ENCODE measurements at regions not wholly inside any gene's neighbourhood (a gene's known extent, or its start where the extent isn't known, plus 50 kb on each side); places are given as distances from the start of the nearest gene placed in this dataset.

- H3K4me2 ChIP-seq, result no peak overlapping the region
- ChIA-PET POLR2A (ENCODE audit: unreplicated experiment) (no interaction called here), CTCF (no interaction called here)
- no peaks in the 10 kb centered on the region for H3K36me3 ChIP-seq (ENCODE audit: low read depth)
- no peaks in the 10 kb centered on the region for H4K20me1 ChIP-seq (ENCODE audit: insufficient read depth)
- no peaks in the 10 kb centered on the region for H3K79me2 ChIP-seq (ENCODE audit: low read depth)
- no peak overlapping the region for H3K27ac ChIP-seq
- H3K4me3 ChIP-seq, result no peak overlapping the region
- intact Hi-C loops (cut with micrococcal nuclease; ENCODE audit: unreplicated experiment), result no loop called here
- no peaks in the 10 kb centered on the region for H3K9me2 ChIP-seq (ENCODE audit: insufficient read depth)
- no peak for DNase-seq
- no TSS peak for BruUV-seq (replicated peaks)
- no peak overlapping the region for H2AFZ ChIP-seq
- H3F3A ChIP-seq (ENCODE audit: insufficient read depth, low read depth), result peaks cover 2% of the 10 kb centered on the region; the same call in 1 of the 2 replicates
- TF ChIP-seq EZH2 (IDR thresholded peaks at IDR 0.05; ENCODE audit: low read depth), result no peak
- TF ChIP-seq, protein P1, sequence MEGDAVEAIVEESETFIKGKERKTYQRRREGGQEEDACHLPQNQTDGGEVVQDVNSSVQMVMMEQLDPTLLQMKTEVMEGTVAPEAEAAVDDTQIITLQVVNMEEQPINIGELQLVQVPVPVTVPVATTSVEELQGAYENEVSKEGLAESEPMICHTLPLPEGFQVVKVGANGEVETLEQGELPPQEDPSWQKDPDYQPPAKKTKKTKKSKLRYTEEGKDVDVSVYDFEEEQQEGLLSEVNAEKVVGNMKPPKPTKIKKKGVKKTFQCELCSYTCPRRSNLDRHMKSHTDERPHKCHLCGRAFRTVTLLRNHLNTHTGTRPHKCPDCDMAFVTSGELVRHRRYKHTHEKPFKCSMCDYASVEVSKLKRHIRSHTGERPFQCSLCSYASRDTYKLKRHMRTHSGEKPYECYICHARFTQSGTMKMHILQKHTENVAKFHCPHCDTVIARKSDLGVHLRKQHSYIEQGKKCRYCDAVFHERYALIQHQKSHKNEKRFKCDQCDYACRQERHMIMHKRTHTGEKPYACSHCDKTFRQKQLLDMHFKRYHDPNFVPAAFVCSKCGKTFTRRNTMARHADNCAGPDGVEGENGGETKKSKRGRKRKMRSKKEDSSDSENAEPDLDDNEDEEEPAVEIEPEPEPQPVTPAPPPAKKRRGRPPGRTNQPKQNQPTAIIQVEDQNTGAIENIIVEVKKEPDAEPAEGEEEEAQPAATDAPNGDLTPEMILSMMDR (conservative IDR thresholded peaks at IDR 0.05), result no peak
- H3K27me3 ChIP-seq (ENCODE audit: insufficient read depth, low read depth), result no peaks in the 10 kb centered on the region
- no peaks in the 10 kb centered on the region for H3K9me3 ChIP-seq (ENCODE audit: insufficient read depth, low read depth)
- peaks cover 6% of the 10 kb centered on the region for H3K4me1 ChIP-seq (replicated peaks; ENCODE audit: insufficient read depth)
Measured at GRCh38 chr7:26609532-26609931, 254.9 kb downstream of the SKAP2 start.

DNA sequence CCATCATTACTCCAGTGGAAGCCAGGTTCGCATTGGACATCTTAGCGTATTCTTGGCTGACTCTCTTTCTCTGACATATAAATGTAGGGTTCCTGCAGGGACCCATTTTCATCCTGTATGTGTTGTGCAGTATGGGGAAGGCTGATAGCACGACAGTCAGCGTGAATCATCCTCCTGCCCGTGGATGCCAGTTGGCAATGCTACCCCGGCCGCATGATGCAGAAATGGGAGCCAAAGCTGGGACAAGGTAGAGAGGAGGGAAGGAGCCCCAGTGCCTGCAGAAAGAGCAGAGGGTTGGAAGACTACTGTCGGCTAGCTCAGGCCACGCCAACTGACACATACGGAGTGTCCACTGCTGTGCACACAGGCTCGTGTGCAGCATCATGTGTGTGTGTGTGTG is 251.6 kb downstream of the SKAP2 start:
- intact Hi-C loops (cut with micrococcal nuclease; ENCODE audit: unreplicated experiment), result no loop called here
- ChIA-PET CTCF (interaction anchor here (0.7 kb wide), 1 partner anchor 77 kb away, joined by 3 read pairs; no protein-coding TSS in a partner anchor), POLR2A (ENCODE audit: unreplicated experiment) (no interaction called here)
- BruUV-seq (replicated peaks), result no TSS peak
- Histone ChIP-seq H3K4me1 (replicated peaks; ENCODE audit: insufficient read depth) (no peaks in the 10 kb centered on the region), H3K79me2 (ENCODE audit: low read depth) (no peaks in the 10 kb centered on the region), H3K27ac (no peak overlapping the region), H3K4me3 (no peak overlapping the region), H3K4me2 (no peak overlapping the region), H3K9me3 (ENCODE audit: insufficient read depth, low read depth) (no peaks in the 10 kb centered on the region), H2AFZ (no peak overlapping the region), H3K36me3 (ENCODE audit: low read depth) (no peaks in the 10 kb centered on the region), H3F3A (ENCODE audit: insufficient read depth, low read depth) (no peaks in the 10 kb centered on the region), H3K9me2 (ENCODE audit: insufficient read depth) (no peaks in the 10 kb centered on the region), H4K20me1 (ENCODE audit: insufficient read depth) (no peaks in the 10 kb centered on the region), H3K27me3 (ENCODE audit: insufficient read depth, low read depth) (no peaks in the 10 kb centered on the region)
- DNase-seq, result no peak
- no peak for TF ChIP-seq EZH2 (IDR thresholded peaks at IDR 0.05; ENCODE audit: low read depth)
- TF ChIP-seq, protein P1 (conservative IDR thresholded peaks at IDR 0.05), result no peak

DNA sequence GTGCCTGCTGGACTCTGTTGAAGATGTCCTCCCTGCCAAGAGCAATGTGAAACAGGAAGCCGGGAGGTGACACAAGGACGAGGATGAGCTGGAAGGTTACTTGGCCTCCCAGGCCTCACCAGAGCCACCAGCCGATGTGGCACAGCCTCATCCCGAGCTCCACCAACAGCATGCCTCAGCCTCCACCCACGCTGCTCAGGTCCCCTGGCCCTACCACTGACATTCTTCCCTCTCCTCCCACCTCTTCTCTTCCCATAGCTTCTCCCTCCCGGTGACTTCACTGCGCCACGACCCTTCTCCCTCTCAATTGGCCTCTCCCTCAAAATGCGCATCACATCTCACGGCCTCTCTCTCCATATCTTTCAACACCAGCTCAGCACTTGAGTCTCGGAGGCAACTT is 249.9 kb downstream of the SKAP2 start:
- no TSS peak for BruUV-seq (replicated peaks)

More for the DNA sequence above, 249.9 kb downstream of the SKAP2 start:
- Histone ChIP-seq H3K36me3 (ENCODE audit: low read depth) (no peaks in the 10 kb centered on the region), H3K4me3 (no peak overlapping the region), H3F3A (ENCODE audit: insufficient read depth, low read depth) (no peaks in the 10 kb centered on the region), H3K9me3 (ENCODE audit: insufficient read depth, low read depth) (no peaks in the 10 kb centered on the region), H3K27me3 (ENCODE audit: insufficient read depth, low read depth) (no peaks in the 10 kb centered on the region), H2AFZ (no peak overlapping the region), H3K4me1 (replicated peaks; ENCODE audit: insufficient read depth) (no peaks in the 10 kb centered on the region), H3K4me2 (no peak overlapping the region), H3K27ac (no peak overlapping the region), H3K9me2 (ENCODE audit: insufficient read depth) (no peaks in the 10 kb centered on the region), H3K79me2 (ENCODE audit: low read depth) (no peaks in the 10 kb centered on the region), H4K20me1 (ENCODE audit: insufficient read depth) (no peaks in the 10 kb centered on the region)
- ChIA-PET CTCF (no interaction called here), POLR2A (ENCODE audit: unreplicated experiment) (no interaction called here)
- intact Hi-C loops (cut with micrococcal nuclease; ENCODE audit: unreplicated experiment), result no loop called here
- no peak for DNase-seq
- TF ChIP-seq, protein P1 (conservative IDR thresholded peaks at IDR 0.05), result no peak
- TF ChIP-seq EZH2 (IDR thresholded peaks at IDR 0.05; ENCODE audit: low read depth), result no peak
